Fibroblast of skin of abdomen (primary cell): ENCODE measurements at regions not wholly inside any gene's neighbourhood (a gene's known extent, or its start where the extent isn't known, plus 50 kb on each side); places are given as distances from the start of the nearest gene placed in this dataset.
"Not testable (repeated sequence)": the region's sequence is repeated elsewhere in the genome, so short reads cannot be mapped to it uniquely, and the experiment has no call there.

Experiments
- DNase-seq: peaks from one replicate; pipeline ENCODE4 v3.0.0-alpha.2; 2013

DNA sequence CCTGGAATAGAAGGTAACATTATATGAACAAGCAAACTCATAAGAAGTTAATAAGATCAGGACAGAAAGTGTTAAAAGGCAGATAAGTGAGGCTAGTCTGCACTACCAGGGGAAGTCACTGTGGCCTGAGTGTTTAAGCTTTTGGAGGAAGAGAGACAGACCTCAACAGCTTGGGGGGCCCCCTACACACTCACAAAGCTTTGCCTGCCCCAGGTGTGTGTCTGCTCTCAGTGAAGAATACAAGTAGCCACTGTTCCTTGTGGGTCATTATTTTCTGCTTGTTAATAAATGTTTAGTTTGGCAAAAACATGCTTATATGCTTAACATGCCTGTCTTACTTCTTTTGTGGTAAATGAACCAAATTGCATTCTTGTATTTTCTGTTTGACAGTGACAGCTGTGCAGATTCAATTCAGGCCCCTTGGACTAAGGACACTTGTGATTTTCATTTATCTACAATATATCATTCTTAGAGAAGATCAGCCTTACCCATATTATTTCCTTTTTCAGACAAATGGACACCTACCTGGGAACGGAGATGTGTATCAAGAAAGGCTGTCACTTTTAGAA is 50.7 kb upstream of the C12orf71 start:
- DNase-seq = no peak

DNA sequence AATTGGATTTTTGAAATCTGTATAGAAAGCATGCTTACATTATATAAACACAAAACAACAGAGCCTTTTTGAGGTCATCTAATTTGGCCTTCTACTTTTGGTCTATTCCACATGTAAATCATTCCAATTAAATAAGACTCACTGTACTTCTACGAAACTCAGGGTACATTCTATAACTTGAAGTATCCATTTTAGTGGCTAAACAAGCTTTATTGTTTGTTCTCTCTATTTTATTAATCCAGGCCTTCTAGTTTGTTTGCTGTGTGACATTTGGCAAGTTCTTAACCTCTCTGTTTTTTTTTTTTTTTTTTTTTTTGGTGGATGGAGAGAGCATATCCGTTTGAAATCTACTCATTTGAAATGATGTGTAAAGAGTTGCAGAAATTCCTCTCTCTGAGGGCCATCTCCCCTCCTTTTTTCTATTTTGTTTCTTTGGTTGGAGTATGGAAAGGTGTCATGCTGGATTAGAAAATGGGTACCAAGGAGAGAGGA is 58.1 kb upstream of the C12orf71 start:
- no peak for DNase-seq

DNA sequence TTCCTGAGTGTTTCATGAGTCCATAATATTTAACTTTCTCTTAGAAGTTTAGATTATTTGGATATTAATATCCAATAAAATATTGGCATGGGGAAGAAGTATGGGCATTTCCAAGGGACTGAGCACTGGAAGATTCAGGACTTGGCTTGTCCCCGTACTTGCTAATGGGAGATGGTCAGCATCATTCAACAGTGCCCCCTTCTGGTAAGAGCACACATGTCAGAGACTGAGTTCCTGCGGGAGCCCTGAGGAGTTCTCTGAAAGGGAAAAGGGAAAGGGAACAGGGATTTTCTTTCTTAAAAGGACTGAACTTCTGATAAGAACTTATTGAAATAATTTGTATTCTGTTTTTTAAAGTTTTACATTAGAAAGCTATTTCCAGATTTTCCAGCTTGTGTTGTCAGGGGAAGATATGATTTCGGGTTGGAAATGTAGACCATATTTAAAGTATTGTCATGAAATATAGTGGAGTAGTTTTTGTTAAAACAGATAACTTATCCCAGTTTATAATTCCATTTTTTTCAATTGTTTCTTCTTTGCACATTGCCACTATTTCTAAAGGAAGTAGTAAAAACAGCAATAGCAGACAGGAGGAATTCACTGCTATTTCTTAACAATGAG is 59.8 kb upstream of the C12orf71 start:
- DNase-seq = peak; percentile 76

- DNase-seq = no peak
Observed at GRCh38 chr12:27143256-27144069, 61.1 kb upstream of the C12orf71 start.

DNA sequence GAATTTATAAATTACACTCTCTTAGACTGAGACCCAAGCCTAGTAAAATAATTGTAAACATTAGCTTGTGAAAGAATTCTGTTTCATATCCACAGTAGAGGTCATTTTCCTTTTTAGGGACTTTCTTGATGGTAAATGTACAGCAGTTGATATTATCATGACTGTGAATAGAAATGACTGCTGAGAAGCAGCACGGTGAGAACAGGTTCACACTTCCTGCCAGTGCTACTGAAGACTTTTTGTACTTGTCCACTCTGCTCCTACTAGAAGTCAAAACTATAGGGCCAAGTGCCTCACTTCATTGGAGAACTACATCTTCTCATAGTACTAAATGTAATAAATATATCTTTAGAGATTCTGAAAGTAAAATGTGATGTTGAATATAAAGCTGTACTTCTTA is 63.3 kb upstream of the C12orf71 start:
- not testable (repeated sequence) for DNase-seq

DNA sequence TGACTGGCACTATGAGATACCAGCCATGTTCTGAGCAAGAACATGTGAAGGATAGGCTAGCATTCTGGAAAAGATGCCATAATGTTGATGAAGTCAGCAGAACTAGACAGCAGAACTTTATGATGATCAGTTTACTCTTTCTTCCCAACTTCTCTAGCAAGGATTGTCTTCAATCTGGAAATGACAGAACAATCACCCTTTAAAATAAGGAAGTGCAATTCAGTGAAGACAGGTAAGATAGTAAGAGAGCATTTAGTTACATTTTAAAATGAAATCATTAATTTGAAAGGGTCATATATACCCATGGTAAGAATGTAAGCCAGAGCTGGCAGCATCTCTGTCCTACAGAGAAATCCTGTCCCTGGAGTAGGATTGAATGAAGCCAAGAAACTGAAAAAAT is 66.0 kb upstream of the C12orf71 start:
- DNase-seq = no peak

- DNase-seq = no peak
Observed at GRCh38 chr12:27148791-27149190, 66.4 kb upstream of the C12orf71 start.

DNA sequence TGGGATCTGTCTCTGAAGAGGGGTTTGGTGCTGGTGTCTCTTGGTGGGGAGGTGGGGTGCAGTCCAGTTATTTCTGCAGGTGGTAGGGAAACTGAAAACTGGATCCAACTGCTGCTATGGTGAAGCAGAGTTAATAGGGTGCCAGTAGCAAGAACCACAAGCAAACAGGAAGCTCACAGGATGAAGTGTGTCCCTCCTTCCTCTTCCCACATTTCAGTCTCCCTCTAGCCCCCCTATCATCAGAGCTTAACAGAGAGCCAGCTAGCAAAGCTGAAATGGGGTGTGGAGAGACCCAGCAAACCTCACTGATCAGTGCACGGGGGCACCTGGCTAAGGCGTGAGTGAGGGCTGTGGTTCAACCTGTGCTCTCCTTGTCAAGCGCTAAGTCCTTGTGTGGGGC is 69.1 kb upstream of the C12orf71 start:
- no peak for DNase-seq

- DNase-seq = no peak
Observed at GRCh38 chr12:27158297-27158696, 75.9 kb upstream of the C12orf71 start.

DNA sequence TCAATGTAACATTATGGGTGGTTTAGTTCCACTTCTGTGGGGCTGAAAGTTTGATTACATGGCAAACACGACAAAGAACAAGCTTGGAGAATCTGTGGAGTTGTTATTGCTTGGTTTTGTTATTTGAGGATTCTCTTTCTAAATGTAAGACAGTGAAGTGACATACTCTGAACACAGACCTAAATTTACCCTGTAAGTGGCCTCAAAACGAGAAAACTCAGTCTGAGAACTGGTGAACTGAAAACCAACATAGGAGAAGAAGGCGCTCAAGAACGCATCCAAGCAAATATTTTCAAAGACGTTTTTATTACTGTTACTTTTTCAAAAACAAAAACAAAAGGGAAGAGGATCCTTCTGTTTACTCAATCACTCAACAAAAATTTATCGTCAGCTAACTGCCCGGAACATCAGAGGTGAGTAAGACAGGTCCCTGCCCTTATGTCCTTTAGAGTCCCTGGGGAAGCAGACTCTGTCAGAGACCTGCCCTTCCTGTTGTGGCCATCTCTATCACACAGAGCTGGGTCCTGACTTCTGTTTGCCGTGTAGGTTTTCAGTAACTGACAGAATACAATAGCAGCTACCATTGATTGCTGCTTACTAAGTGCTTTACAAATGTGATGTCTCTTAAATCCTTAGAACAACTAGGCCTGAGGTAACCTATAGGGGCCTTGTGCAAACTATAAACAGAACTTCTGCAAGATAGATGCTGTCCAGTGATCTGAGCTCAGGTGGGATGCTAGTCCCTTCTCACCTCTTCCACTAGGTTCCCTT is 79.3 kb upstream of the C12orf71 start:
- no peak for DNase-seq

- DNase-seq = no peak
Observed at GRCh38 chr12:27162229-27162537, 79.8 kb upstream of the C12orf71 start.

DNA sequence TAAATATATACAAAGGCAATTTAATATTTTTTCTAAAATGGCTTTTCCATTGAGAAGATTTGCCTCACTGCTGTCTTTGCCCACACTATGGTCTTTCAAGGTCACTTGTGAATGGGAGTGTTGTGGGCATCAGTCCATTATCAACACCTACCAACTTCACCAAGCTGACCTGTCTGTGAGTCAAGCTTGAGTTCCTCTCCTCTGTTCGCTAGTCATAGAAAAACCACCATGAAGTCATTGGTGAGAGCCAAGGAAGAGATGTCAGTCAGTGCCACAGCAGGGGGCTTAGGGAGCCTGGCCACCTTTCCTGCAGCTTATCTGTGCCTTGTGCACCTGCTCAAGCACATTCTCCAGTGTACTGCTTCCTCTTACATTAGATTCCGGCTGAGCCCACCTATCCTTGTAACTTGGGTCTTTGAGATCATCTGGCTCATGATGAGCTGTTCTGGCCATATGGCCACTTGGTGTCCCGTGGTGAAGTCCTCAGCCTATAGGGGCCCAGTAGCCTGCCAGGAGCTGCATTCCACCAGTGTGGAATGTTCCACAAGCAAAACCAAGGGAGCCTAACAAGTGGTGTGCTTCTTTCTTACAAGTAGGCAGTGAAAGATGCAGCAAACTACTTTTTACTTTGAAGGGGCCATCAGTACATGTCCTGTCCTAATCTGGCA is 80.8 kb upstream of the C12orf71 start:
- DNase-seq = peak; percentile 45

- DNase-seq = no peak
Observed at GRCh38 chr12:27163894-27164293, 80.2 kb upstream of the STK38L start.

GRCh38 chr12:27164330-27165040 is 79.6 kb upstream of the STK38L start:
- no peak for DNase-seq

DNA sequence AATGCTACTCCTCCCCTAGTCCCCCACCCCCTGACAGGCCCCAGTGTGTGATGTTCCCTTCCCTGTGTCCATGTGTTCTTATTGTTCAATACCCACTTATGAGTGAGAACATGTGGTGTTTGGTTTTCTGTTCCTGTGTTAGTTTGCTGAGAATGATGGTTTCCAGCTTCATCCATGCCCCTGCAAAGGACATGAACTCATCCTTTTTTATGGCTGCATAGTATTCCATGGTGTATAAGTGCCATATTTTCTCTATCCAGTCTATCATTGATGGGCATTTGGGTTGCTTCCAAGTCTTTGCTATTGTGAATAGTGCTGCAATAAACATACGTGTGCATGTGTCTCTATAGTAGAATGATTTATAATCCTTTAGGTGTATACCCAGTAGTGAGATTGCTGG is 78.1 kb upstream of the STK38L start:
- not testable (repeated sequence) for DNase-seq

DNA sequence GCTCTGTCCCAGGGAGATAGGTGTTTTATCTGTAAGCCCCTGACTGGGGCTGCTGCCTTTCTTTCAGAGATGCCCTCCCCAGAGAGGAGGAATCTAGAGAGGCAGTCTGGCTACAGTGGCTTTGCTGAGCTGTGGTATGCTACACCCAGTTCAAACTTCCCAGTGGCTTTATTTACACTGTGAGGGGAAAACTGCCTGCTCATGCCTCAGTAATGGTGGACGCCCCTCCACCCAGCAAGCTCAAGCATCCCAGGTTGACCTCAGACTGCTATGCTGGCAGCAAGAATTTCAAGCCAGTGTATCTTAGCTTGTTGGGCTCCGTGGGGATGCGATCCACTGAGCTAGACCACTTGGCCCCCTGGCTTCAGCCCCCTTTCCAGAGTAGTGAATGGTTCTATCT is 72.6 kb upstream of the STK38L start:
- DNase-seq = not testable (repeated sequence)

DNA sequence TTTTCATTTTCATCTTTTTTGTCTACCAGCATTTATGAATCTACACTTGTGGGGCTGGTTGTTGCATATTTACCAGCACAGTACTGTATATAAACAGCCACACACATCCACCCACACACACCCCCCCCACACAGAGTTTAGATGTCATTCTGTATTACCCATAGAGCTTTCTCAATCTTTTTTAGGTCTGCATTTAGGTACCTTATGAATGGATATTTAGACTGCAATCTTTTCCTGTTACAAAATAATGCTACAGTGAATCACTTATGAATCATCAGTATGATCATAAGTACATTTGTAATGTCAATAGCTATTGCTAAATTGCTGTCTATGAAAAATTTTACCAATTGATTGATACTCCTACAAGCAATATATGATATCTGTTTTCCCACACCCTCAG is 67.3 kb upstream of the STK38L start:
- DNase-seq = peak; percentile 76

- peak; percentile 90 for DNase-seq
Observed at GRCh38 chr12:27177706-27178105, 66.4 kb upstream of the STK38L start.

DNA sequence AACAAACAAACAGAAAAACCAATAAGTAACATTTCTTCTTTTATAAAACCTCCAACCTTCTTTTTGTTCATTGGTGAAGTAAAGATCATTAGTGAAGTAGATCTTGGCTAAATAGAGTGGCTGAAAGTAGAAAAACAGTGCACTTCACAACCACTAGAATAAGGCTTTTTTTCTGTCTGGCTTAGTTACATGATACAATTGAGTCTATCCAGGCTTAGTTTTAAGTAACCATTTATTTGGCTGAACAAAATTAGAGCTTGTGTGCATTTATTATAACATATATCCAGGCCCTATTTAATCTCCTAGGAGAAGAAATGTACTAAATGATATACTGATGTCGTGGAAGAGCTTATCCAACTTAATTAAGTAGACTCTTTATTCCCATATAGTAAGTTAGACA is 65.8 kb upstream of the STK38L start:
- DNase-seq = no peak

GRCh38 chr12:27178723-27179399 is 65.2 kb upstream of the STK38L start:
- peak; percentile 54 for DNase-seq
